ENCODE measurements at regions not wholly inside any gene's neighbourhood (a gene's known extent, or its start where the extent isn't known, plus 50 kb on each side); places are given as distances from the start of the nearest gene placed in this dataset.
"Not testable (repeated sequence)": the region's sequence is repeated elsewhere in the genome, so short reads cannot be mapped to it uniquely, and the experiment has no call there.

DNA sequence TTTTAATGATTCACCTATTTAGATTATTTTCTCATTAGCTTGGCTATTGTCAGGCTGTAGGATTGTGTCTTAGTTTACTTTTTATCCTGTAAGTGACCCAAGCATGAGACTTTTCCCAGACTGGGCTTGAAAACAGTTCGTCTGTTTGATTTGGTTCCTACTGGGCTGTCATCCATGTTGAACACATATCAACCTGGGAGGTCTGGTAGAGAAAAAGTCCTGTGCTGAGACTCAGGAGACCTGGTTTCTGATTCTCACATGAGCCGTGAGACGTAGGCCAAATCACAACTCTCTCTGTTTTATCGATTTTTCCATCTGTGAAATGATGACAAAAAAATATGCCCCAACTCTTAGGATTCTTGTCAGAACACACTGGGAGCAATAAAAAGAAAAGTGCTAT, 98.8 kb upstream of the GALNT15 start:
- no peaks in the 10 kb centered on the region for H3K36me3 Mint-ChIP-seq
- TF ChIP-seq, protein P1, sequence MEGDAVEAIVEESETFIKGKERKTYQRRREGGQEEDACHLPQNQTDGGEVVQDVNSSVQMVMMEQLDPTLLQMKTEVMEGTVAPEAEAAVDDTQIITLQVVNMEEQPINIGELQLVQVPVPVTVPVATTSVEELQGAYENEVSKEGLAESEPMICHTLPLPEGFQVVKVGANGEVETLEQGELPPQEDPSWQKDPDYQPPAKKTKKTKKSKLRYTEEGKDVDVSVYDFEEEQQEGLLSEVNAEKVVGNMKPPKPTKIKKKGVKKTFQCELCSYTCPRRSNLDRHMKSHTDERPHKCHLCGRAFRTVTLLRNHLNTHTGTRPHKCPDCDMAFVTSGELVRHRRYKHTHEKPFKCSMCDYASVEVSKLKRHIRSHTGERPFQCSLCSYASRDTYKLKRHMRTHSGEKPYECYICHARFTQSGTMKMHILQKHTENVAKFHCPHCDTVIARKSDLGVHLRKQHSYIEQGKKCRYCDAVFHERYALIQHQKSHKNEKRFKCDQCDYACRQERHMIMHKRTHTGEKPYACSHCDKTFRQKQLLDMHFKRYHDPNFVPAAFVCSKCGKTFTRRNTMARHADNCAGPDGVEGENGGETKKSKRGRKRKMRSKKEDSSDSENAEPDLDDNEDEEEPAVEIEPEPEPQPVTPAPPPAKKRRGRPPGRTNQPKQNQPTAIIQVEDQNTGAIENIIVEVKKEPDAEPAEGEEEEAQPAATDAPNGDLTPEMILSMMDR (IDR thresholded peaks at IDR 0.05) = no peak
- H3K27me3 Mint-ChIP-seq (ENCODE audit: low read depth in 2 of 2) = peaks cover 6 to 12% of the 10 kb centered on the region in 2 donors
- peaks cover 5% of the 10 kb centered on the region for H3K9me3 ChIP-seq (ENCODE audit: control insufficient read depth, insufficient read depth, low read length)
- H3K4me1 ChIP-seq (ENCODE audit: control insufficient read depth, insufficient read depth, low read length) = no peaks in the 10 kb centered on the region
- no peak overlapping the region for H3K27ac ChIP-seq (ENCODE audit: low read length)
- H3K36me3 ChIP-seq (ENCODE audit: control insufficient read depth, insufficient read depth, low read length) = no peaks in the 10 kb centered on the region
- H3K27me3 ChIP-seq (ENCODE audit: control insufficient read depth, insufficient read depth, low read length) = no peaks in the 10 kb centered on the region
- peaks cover 0 to 1% of the 10 kb centered on the region in 2 donors for H3K9me3 Mint-ChIP-seq
- H3K4me1 Mint-ChIP-seq = no peaks in the 10 kb centered on the region
- intact Hi-C loops (cut with micrococcal nuclease) = no loop called here
- no peak overlapping the region for H3K4me3 ChIP-seq (ENCODE audit: low read length)
- whole genome bisulfite sequencing (ENCODE audit: insufficient coverage) = 85% methylated on average over 4 of the region's 4 CpGs
- DNase-seq = no peak
- ATAC-seq = no peak
- no peak overlapping the region for H3K27ac Mint-ChIP-seq
- no peak overlapping the region for H3K4me3 Mint-ChIP-seq

- Histone ChIP-seq H3K36me3 (ENCODE audit: control insufficient read depth, insufficient read depth, low read length) (no peaks in the 10 kb centered on the region), H3K27ac (ENCODE audit: low read length) (no peak overlapping the region), H3K27me3 (ENCODE audit: control insufficient read depth, insufficient read depth, low read length) (no peaks in the 10 kb centered on the region), H3K4me3 (ENCODE audit: low read length) (no peak overlapping the region), H3K9me3 (ENCODE audit: control insufficient read depth, insufficient read depth, low read length) (peaks cover 13% of the 10 kb centered on the region), H3K4me1 (ENCODE audit: control insufficient read depth, insufficient read depth, low read length) (no peaks in the 10 kb centered on the region)
- WGBS (ENCODE audit: insufficient coverage) = 96% methylated on average over 1 of the region's 2 CpGs
- Mint-ChIP-seq H3K4me1 (no peaks in the 10 kb centered on the region), H3K27ac (no peak overlapping the region), H3K36me3 (no peaks in the 10 kb centered on the region), H3K9me3 (peaks cover 0 to 5% of the 10 kb centered on the region in 2 donors), H3K27me3 (ENCODE audit: low read depth in 2 of 2) (peaks cover 6 to 12% of the 10 kb centered on the region in 2 donors), H3K4me3 (no peak overlapping the region)
- intact Hi-C loops (cut with micrococcal nuclease) = no loop called here
- DNase-seq = no peak
- TF ChIP-seq, protein P1 (IDR thresholded peaks at IDR 0.05) = no peak
- ATAC-seq = no peak
These were observed 97.9 kb upstream of the GALNT15 start for GRCh38 chr3:16076564-16076963.

GRCh38 chr3:16077146-16077545, 97.3 kb upstream of the GALNT15 start:
- H3K4me1 Mint-ChIP-seq; H3K36me3 ChIP-seq (ENCODE audit: control insufficient read depth, insufficient read depth, low read length); H3K4me1 ChIP-seq (ENCODE audit: control insufficient read depth, insufficient read depth, low read length); DNase-seq; H3K27me3 ChIP-seq (ENCODE audit: control insufficient read depth, insufficient read depth, low read length); H3K9me3 Mint-ChIP-seq; H3K27ac Mint-ChIP-seq; H3K27ac ChIP-seq (ENCODE audit: low read length); intact Hi-C loops (cut with micrococcal nuclease); H3K4me3 Mint-ChIP-seq; ATAC-seq; H3K4me3 ChIP-seq (ENCODE audit: low read length); H3K36me3 Mint-ChIP-seq: not testable (repeated sequence)
- H3K27me3 Mint-ChIP-seq (ENCODE audit: low read depth in 2 of 2) = peaks cover 6 to 12% of the 10 kb centered on the region in 2 donors
- H3K9me3 ChIP-seq (ENCODE audit: control insufficient read depth, insufficient read depth, low read length) = peaks cover 15% of the 10 kb centered on the region
- 90% methylated on average over 5 of the region's 5 CpGs for WGBS (ENCODE audit: insufficient coverage)

DNA sequence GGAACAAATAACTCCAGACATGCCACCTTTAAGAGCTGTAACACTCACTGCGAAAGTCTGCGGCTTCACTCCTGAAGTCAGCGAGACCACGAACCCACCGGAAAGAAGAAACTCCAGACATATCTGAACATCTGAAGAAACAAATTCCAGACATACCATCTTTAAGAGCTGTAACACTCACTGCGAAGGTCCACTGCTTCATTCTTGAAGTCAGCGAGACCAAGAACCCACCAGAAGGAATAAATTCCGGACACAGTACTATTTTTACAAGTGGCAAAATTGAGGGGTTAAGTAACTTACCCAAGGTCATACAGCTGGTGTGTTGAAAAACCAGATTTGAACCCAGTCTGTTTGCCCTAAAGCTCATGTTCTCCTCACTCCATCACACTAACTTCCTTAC, 96.8 kb upstream of the GALNT15 start:
- ATAC-seq; H3K9me3 Mint-ChIP-seq; H3K27me3 ChIP-seq (ENCODE audit: control insufficient read depth, insufficient read depth, low read length); H3K4me3 ChIP-seq (ENCODE audit: low read length); H3K4me1 ChIP-seq (ENCODE audit: control insufficient read depth, insufficient read depth, low read length); intact Hi-C loops (cut with micrococcal nuclease); H3K27ac ChIP-seq (ENCODE audit: low read length); H3K4me1 Mint-ChIP-seq; H3K4me3 Mint-ChIP-seq; DNase-seq; H3K36me3 Mint-ChIP-seq; H3K27ac Mint-ChIP-seq; H3K36me3 ChIP-seq (ENCODE audit: control insufficient read depth, insufficient read depth, low read length): not testable (repeated sequence)
- peaks cover 18% of the 10 kb centered on the region for H3K9me3 ChIP-seq (ENCODE audit: control insufficient read depth, insufficient read depth, low read length)
- WGBS (ENCODE audit: insufficient coverage) = 67% methylated on average over 8 of the region's 8 CpGs
- H3K27me3 Mint-ChIP-seq (ENCODE audit: low read depth in 2 of 2) = peaks cover 6 to 12% of the 10 kb centered on the region in 2 donors

- ATAC-seq (no peak), DNase-seq (no peak)
- Histone ChIP-seq H3K36me3 (ENCODE audit: control insufficient read depth, insufficient read depth, low read length) (no peaks in the 10 kb centered on the region), H3K4me1 (ENCODE audit: control insufficient read depth, insufficient read depth, low read length) (no peaks in the 10 kb centered on the region), H3K4me3 (ENCODE audit: low read length) (no peak overlapping the region), H3K27me3 (ENCODE audit: control insufficient read depth, insufficient read depth, low read length) (no peaks in the 10 kb centered on the region), H3K27ac (ENCODE audit: low read length) (no peak overlapping the region), H3K9me3 (ENCODE audit: control insufficient read depth, insufficient read depth, low read length) (peaks cover 22% of the 10 kb centered on the region)
- H3K36me3 Mint-ChIP-seq = no peaks in the 10 kb centered on the region
- TF ChIP-seq, protein P1 (IDR thresholded peaks at IDR 0.05) = no peak
- no peak overlapping the region for H3K27ac Mint-ChIP-seq
- H3K4me3 Mint-ChIP-seq = no peak overlapping the region
- 100% methylated on average over 1 of the region's 2 CpGs for WGBS (ENCODE audit: insufficient coverage)
- H3K27me3 Mint-ChIP-seq (ENCODE audit: low read depth in 2 of 2) = peaks cover 3 to 12% of the 10 kb centered on the region in 2 donors
- H3K9me3 Mint-ChIP-seq = peaks cover 2 to 10% of the 10 kb centered on the region in 2 donors
- intact Hi-C loops (cut with micrococcal nuclease) = no loop called here
- H3K4me1 Mint-ChIP-seq = no peaks in the 10 kb centered on the region
These were observed 95.0 kb upstream of the GALNT15 start for GRCh38 chr3:16079519-16079918.
